CD4-positive, alpha-beta T cell treated with Interleukin-4 for 4 hours (primary cell): ENCODE measurements at regions not wholly inside any gene's neighbourhood (a gene's known extent, or its start where the extent isn't known, plus 50 kb on each side); places are given as distances from the start of the nearest gene placed in this dataset.

Experiments
- DNase-seq: peaks from one replicate; pipeline ENCODE4 v3.0.0-alpha.2; 2020

GRCh38 chr10:33395201-33395600 lies 60.7 kb upstream of the NRP1 start:
- no peak for DNase-seq

DNA sequence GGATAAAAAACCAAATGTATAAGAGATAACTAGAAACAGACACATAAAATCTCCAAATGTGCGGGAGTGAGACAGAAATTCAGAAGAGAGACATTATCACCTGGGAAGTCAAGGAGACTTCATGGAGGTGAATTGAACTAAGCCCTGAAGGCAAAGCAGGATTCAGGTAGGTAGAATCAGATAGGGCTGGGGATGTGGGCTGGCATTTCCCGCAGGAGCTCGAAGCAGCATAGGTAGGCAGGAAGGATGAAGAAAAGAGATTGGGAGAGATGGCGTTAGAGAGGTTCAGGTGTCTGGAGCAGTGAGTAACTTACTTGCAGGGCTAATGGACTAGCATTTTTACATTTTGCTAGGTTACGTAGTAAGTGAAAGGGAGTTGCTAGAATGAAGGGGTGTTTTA lies 58.2 kb upstream of the NRP1 start:
- DNase-seq: no peak

DNA sequence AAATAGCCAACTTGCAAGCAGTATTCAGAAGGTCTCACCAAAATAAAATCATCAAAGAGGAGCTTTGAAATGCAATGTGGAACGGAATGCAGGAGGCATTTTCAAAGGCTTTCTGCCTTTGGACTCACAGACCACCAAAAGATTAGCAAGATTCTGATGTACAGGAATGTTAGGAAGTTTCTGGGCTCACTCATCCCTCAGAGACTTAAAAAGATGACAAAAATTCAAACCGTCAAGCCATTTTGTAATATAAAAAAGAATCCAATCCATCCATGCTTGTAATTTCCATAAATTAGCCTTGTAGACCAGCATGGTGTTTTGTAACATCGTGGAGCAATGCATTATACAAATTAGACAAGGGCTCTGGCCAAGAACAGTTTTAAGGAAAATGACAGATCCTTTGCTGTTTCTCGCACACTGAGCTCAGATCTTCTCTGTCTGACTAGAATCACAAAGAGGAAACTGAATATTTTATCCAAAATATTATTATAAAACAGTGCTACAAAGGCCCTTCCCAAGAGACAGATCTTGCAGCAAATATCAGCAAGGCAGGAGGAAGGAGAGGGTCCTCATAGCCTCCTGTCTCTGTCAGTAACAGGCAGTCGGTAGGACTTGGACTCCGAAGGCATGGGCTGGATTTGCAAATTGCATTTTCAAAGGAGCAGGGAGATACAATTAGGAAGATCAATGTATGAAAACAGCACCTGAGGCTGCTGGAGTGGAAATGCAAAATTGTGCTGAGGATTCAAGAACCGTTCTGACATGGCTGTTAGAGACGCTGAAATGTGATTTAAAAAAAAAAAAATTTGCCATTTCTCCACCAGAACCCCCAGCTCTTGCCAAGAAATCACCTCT lies 57.4 kb upstream of the NRP1 start:
- no peak for DNase-seq

DNA sequence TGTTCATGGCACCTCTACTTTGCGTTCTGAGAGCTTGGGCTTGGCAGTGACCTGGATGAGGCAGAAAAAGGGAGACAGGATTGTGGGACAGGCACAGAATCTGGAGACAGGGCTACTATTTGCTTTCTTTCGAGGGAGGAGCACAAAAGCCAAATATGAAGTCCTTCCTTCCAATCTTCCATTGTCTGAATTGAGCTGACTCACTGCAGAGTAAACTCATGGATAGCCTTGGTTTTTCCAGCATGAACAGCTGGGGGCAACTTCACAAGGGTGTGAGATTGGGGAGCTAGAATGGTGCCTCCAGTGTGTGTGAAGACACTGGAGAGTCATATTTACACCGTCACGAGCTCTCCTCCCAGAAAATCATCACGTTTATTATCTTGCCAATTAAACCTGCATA lies 55.6 kb upstream of the NRP1 start:
- no peak for DNase-seq

- no peak for DNase-seq
These were observed 54.3 kb upstream of the NRP1 start for GRCh38 chr10:33388785-33389184.

DNA sequence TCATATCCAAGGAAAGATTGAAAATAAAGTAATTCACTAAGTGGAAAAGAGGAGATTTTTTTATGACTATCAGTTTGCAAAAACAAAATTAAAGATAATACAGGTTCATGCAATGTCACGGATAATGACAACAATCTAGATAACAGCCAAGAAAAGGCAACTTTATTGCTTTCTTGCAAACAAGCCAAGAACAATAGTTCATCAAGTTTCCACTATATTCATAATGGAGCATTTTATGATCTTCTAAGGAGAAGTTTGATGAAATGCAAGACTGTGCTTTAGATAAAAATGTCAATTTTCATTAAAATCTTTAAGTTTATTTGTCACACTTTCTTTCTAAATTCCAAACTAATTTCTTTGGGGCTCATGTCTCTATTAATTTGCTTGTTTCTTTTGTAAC lies 53.9 kb upstream of the NRP1 start:
- DNase-seq: no peak

DNA sequence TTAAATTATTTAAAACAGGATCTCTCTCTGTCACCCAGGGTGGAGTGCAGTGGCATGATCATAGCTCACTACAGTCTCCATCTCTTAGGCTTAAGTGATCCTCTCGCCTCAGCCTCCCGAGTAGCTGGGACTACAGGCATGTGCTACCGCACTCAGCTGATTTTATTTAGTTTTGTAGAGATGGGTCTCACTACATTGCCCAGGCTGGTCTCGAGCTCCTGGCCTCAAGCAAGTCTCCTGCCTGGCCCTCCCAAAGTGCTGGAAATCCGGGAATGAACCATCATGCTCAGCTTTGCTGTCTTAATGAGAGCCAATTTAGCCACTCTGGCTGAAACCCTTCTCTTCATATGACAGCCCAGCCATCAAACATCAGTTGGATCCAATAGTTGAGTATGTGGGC lies 53.3 kb upstream of the NRP1 start:
- no peak for DNase-seq

GRCh38 chr10:33386926-33387325 lies 52.5 kb upstream of the NRP1 start:
- DNase-seq: no peak

GRCh38 chr10:33385686-33386085 lies 51.2 kb upstream of the NRP1 start:
- no peak for DNase-seq

DNA sequence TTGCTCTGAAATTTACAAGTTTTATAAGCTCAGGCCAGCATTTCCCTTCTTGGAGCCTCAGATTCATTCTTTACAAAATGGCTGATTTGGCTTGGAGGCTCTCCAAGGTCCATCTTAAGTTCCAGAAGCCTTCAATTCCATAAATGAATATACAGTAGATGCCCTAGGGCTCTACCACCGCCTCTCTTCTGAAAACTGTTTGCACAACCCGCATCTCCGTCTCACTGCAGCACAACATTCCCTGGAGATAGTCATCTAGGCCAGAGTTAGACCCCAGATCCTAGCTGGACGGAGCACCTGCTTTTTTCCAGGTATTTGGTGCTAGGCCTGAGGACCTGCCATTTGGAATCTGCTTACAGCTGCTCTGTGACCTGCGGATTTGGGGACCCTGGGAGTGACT lies 50.5 kb upstream of the NRP1 start:
- DNase-seq: no peak
